IPS-18c (cell line): ENCODE measurements at regions not wholly inside any gene's neighbourhood (a gene's known extent, or its start where the extent isn't known, plus 50 kb on each side); places are given as distances from the start of the nearest gene placed in this dataset.

Source experiments
- H3K4me3 ChIP-seq: 2 replicates; pipeline ENCODE4 v1.7.0; 2013; ENCODE audit warnings: low read depth, mild to moderate bottlenecking, low read length, moderate library complexity; ENCODE audit not compliant: insufficient read depth
- H3K9me3 ChIP-seq: one replicate; pipeline ENCODE4 v1.6.1; 2013; ENCODE audit warnings: mild to moderate bottlenecking, low read length, moderate library complexity; ENCODE audit not compliant: control insufficient read depth, insufficient read depth

DNA sequence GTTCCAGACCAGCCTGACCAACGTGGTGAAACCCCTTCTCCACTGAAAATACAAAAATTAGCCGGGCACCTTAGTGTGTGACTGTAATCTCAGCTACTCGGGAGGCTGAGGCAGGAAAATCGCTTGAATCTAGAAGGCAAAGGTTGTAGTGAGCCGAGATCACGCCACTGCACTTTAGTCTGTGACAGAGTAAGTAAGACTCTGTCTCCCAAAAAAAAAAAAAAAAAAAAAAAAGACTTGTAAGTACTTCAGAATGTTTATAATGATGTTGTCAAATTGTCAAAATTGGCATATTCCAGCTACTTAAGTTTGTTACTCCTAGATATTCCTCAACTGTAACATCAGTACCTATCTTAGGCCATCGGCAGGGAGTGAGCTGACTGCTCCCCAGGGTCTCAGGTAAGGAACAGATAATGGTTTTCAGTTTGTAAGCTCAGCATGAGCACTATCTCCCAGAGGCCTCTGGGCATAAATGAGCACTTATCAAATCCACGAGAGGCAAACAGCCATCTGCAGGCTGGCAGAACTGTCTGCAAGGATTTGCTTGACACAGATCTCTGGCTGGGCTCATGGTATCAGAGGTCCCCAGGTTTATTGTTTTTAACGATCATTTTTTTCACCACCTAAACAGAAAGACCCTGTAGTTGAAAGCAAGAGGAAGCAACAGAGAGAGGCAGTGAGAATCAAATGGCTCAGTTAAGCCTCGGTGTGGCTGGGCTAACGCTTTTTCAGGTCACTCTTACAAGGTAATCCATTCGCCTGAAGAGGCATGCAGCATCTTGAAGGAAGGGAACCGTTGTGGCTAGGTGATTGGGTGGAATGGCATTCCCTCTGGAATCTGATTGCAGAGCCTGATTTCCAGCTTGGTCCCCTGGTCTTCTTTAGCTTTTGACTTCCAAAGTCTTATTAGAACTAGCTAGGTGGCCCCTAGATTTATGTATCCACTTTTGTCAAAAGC lies 115.9 kb downstream of the LY86 start:
- Histone ChIP-seq H3K9me3 (peaks cover 2% of the 10 kb centered on the region), H3K4me3 (no peak overlapping the region)

DNA sequence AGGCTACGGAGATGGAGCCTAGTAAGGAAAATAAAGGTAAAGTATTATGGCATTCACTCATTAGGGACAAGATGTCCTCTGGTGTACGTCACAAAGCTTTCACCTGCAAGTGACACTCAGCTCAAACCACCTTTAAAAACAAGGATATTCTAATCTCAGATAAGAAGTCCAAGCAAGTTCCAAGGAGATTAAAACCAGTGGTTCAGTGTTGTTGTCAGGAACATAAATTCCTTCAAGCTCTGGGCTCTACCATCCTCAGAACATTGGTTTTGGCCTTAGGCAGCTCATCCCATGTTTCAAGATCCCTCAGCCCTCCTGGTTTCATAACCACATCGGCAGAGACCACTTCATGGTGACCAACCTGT lies 116.5 kb downstream of the LY86 start:
- Histone ChIP-seq H3K4me3 (no peak overlapping the region), H3K9me3 (peaks cover 2% of the 10 kb centered on the region)

DNA sequence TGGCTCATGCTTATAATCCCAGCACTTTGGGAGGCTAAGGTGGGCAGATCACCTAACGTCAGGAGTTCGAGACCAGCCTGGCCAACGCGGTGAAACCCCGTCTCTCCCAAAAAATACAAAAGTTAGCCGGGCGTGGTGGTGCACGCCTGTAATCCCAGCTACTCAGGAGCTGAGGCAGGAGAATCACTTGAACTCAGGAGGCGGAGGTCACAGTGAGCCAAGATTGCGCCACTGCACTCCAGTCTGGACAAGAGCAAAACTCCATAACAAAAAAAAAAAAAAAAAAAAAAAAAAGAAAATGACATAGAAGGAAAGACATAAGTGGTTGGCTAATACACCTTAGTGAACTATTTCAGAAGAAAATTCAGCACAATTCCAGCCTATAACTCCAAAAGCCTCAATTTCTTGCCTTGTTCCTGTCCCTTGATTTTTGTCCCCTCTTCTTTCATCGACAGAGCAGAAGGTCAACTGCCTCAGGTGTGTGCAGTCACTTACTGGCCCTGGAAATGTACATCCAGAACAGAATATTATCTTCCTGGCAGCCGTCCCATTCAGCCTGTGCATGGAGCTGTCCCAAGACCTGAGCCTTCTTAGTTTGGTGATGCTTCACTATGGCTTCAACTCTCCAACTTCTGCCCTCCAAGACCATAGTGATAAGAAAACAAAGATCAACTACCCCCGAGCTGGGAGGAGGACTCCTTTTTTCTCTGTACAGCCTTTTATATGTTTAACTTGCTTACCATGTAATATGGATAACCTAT lies 117.6 kb downstream of the LY86 start:
- peaks cover 2% of the 10 kb centered on the region for H3K9me3 ChIP-seq
- H3K4me3 ChIP-seq, result no peak overlapping the region

DNA sequence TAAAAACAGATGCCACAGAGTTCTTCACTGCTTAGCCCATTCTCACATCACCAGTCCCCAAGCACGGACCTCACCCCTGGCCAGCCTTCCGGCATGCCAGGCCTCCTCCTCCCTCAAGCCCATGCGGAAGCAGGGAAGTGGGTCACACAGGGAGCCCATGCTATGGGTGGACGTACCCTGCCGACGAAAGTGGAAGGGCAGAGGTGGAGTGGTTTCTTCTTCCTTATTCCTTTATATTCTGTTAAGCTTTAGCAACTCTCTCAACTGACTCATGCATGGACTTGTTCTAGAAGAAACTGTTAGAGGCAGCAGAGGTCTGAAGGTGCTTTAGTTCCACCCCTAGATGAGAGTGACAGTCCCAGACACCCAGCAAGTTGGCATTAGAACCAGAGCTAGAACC lies 118.6 kb downstream of the LY86 start:
- Histone ChIP-seq H3K4me3 (no peak overlapping the region), H3K9me3 (peaks cover 2% of the 10 kb centered on the region)

DNA sequence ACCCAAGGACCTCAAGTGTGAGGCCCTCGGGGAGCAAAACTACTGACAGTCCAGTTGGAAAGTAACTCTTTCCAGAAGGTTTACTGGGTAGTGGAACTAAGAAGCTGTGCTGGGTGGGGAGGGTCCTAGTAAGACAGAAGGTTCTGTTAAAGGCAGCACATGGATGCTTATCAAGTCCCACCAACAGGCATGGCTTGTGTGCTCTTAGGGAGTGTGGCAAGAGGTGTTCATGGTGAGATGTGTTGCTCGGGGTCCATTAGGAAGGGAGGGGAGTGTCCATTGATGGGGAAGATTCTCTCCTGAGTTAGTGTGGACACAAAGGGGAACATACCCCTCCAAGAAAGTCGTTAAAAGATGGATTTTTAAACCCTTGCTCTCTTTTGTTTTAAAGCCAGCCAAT lies 120.6 kb downstream of the LY86 start:
- H3K9me3 ChIP-seq, result peaks cover 2% of the 10 kb centered on the region
- no peak overlapping the region for H3K4me3 ChIP-seq

DNA sequence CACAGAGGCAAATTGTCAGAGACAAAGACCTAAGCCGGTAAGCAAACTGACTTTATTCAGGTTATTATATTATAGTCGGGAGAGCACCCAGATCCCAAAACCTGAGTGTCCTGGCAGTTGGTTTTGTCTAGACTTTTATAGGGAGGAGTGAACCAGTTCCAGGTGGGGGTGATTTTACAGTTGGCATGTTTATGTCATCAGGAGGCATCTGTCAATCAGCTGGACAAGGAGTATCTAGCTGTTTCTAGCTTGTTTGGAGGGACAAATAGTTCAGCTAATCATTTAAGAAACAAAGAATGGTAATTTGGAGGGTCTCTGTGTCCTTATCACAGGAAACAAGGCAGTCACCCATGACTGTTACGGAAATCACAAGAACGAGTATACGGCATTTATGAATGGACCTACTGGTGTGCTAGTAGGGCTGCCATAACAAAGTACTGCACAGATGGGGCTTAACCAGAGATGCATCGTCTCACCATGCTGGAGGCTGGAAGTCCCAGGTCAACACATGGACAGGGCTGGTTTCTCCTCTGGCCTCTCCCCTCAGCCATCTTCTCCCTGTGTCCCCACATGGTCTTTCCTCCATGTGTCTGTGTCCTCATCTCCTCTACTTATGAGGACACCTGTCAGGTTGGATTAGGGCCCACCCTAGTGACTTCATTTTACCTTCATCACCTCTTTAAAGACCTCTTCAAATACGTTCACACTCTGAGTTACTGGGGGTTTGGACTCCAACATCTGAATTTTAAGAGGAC lies 122.7 kb downstream of the LY86 start:
- Histone ChIP-seq H3K4me3 (no peak overlapping the region), H3K9me3 (peaks cover 2% of the 10 kb centered on the region)

DNA sequence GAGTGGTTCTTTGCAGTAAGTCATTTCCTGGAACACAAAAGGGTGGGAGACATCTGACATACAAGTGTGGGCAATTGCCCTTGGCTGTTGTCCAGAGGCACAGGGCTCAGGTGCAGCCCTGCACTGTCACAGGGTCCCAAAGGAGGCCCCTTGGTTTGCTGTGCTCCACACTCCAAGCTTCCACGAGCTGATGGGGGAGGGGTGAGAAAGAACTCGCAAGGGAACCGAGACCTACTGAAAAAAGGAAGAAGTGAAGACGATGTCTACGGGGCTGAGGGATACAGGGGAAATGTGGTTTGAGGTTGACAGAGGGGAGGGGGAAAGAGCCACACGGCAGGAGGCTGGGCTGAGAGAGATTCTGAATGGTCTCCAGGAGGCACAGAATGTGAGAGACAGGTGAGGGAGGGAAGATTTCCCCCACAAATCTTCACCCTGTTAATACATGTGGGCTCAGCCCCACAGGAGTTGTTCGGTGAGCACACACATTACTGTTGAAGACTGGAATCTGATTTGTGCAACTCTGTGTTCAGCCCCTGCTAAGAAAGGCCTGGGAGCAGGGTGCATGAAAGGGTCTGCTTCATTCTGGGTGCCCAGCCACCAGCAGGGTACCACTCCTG lies 123.4 kb downstream of the LY86 start:
- no peak overlapping the region for H3K4me3 ChIP-seq
- H3K9me3 ChIP-seq, result peaks cover 2% of the 10 kb centered on the region

DNA sequence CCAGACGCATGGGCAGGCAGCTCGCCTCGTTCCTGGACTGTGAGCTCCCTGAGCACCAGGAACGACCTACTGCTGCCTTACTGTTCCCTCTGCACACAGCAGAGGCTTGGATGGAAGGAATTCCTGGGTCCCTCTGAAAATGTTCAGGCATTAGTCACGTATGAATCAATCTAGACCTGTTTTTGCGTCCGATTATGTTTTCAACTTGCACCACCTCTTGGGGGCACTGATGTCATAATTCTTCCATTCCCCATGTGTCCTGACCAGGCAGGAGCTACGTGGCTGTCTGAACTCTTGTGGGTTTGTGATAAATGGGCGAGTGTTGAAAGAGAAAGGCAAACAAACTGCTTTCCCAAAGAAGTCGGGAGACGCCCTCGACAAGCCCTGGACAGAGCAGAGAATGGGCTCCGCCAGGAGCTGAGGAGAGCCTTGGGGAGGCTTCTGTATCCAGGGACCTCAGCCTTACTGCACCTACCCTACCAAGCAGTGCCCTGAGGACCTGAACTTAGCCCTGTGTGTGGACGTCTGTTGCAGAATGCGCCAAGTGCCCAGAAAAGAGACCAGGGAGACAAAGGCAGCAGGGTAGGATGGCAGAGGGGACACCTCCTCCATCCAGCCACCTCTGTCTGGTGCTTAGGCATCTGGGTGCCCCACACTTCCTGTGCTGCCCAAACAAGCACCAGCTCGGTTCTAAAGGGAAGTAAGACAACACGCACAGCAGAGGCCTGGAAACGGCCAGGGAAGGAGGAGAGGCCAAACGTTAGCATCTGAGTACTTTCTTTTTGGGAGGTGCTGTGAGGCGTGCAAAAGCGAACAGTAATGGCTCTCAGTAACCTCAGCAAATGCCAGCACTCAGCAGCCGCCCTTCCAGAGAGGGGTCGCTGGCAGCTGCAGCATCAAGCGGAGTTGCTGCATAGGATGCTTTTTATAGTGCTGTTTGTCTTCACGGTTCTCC lies 124.2 kb downstream of the LY86 start:
- Histone ChIP-seq H3K4me3 (no peak overlapping the region), H3K9me3 (no peaks in the 10 kb centered on the region)

DNA sequence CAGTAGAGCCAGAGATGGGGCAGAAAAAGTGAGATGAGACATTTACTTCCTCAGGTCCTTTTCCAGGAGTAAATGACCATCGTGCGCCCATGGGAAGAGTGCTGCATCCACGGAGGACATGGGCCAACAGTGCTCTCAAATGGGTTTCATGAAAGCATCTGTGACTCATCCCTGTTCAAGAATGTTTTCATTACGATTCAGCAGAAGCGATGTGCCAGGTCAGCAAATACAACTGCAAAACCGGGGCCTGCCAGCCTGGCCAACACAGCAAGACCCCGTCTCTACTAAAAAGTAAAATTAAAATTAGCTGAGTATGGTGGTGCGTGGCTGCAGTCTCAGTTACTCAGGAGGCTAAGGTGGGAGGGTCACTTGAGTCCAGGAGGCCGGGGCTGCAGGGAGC lies 125.1 kb downstream of the LY86 start:
- Histone ChIP-seq H3K9me3 (no peaks in the 10 kb centered on the region), H3K4me3 (no peak overlapping the region)

DNA sequence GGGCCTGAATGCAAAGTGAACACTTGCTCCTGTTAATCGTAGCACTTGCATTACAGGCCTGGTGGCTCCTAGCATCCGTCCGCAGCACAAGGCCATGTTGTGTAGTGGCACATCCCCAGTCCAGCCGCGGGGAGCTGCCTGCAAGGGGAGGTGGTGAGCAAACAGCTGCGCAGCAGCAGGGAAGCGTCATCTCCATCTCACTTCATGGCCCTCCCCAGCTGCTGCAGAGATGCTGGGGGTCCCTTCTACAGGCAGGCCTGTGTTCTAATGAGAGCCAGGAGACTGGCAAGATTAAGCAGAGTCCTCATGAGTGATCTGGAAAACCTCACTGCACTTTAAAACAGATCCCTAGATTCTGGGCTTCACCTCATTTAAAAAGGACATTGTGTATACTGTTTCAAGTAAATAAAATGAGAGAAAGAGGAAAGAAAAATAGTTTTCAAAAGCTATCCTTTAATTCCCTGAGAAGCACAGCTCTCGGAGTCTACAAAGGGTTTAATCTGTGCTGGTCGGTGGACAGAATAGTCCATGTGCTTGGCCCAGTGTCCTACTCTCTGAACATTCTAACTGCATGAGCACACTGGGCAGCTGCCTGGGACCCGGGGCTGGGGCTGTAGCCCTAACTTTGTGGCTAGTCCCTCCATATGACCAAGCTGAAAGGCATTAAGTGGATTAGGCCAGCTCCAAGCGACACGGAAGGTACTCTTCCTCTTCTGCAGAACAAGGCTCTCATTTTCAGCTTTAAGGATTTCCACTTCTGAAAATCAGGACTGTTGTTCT lies 125.8 kb downstream of the LY86 start:
- no peak overlapping the region for H3K4me3 ChIP-seq
- no peaks in the 10 kb centered on the region for H3K9me3 ChIP-seq

DNA sequence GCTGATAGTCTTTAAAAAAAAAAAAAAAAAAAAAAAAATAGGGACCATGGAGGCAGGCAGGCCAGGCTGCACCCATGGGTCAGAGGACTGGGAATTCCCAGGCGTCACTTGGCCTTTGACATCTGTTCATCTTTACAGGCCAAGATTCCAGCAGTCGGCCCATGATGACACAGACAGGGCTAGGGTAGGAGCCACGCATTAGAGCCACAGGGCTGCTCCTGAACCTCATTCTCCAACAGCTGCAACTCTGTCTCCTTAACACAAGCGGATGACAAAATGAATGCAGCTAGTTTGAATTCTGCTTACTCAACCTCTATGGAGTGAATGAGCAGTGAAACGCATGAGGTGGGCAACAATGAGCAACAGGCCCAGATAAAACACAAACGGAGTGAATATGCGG lies 126.4 kb downstream of the LY86 start:
- Histone ChIP-seq H3K9me3 (no peaks in the 10 kb centered on the region), H3K4me3 (no peak overlapping the region)

DNA sequence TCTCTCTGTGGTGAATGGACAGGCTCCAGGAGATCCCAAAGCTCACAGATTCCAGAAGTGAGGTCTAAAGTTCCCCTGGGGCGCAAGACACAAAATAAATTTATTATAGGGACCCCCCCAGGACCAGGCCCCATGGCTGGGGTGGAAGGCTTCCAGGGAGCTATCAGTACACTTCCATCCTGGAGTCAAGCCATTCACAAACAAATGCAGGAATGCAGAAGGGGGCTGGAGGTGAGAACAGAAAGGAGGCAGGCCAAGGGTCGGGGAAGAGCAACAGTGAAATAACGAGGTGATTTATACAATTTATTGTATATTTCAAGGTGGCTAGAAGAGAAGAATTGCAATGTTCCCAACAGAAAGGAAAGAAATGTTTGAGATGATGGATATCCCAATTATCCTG lies 126.9 kb downstream of the LY86 start:
- Histone ChIP-seq H3K4me3 (no peak overlapping the region), H3K9me3 (no peaks in the 10 kb centered on the region)

DNA sequence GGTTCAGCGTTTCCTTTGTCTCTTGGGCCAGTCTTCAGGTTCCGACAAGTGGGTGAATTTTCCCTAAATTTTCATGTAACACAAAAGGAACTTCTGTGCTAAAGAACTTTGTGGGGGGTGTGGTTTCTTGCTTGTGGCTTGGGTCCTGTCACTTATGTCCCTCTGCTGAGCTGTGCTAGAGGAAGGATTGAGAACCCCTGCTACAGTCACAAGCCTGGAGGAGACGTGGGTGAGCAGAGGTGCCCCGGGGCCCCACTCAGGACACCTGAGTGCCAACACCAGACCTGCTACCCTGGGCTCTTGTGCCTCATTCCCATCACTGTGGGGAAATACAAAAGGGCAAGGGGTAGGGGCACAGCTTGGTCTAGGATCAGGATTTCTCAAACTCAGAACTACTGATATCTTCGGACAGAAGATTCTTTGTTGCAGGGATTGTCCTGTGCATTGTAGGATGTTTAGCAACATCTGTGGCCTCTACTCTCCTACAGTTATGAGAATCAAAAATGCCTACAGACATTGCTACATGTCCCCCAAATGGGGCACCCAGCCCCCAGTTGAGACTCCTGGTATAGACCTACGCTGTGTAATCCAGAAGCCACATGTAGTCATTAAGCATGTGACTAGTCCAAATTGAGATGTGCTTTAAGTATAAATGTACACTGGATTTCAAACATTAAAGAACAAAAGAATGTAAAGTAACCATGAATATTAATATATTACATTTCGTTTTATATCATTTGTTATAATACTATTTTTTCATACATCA lies 128.7 kb downstream of the LY86 start:
- no peaks in the 10 kb centered on the region for H3K9me3 ChIP-seq
- H3K4me3 ChIP-seq, result no peak overlapping the region

DNA sequence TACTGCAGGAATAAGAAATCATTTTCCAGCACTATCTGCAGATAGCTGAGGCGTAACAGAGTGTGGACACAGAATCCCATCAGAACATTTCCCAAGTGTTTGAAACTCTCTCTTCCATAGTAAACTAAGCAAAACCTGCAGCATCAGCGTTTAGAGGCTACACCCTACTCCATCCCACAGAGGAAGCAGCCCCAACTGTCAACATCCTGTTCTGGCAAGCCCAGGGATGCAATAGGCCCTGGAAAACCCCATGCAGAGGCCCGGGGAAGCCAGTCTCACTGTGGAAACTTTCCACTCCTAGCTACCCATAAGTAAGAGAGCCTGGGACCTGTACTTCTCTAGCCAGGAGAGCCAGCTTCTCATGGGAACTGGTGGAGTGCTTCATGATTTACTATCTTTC lies 129.4 kb downstream of the LY86 start:
- H3K9me3 ChIP-seq, result no peaks in the 10 kb centered on the region
- H3K4me3 ChIP-seq, result no peak overlapping the region

DNA sequence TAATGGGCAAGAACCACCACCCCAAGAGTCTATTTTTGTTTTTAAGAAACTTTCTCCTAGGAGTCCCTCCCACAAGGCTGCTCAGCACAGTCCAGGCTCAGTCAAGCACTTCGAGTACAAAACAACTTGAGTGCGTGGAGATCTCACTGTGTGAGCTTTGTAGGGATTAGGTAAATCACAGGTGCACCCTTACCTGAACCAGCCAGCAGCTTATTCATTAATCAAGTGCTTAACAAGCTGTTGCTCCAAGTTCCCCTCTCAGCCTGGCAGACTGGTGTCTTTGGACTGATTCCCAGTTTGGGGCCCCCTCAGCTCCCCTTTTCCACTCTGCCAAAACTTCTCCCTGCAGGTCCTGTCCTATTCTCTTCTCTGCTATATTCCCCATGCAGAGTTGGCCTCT lies 133.1 kb downstream of the LY86 start:
- Histone ChIP-seq H3K4me3 (no peak overlapping the region), H3K9me3 (no peaks in the 10 kb centered on the region)
